Keratinocyte (primary cell): ENCODE measurements at regions not wholly inside any gene's neighbourhood (a gene's known extent, or its start where the extent isn't known, plus 50 kb on each side); places are given as distances from the start of the nearest gene placed in this dataset.

Experiments
- EZH2 ChIP-seq: IDR thresholded peaks from one replicate; pipeline ENCODE4 v1.6.1; 2012; ENCODE audit warnings: inconsistent platforms, mild to moderate bottlenecking, low read length, moderate library complexity
- TF ChIP-seq, protein P1 (sequence below), 3 experiments: IDR thresholded peaks in 1 of 3; conservative IDR thresholded peaks in 1 of 3; optimal IDR thresholded peaks in 1 of 3; 2 replicates in 2 of 3; 3 replicates in 1 of 3; pipeline versions ENCODE3 to v1.5.1; 2011; ENCODE audit warnings: low read length in 3 of 3, mild to moderate bottlenecking in 3 of 3, moderate library complexity in 2 of 3, control low read depth in 1 of 3, inconsistent platforms in 1 of 3; ENCODE audit not compliant: insufficient read depth in 2 of 3; ENCODE audit errors: extremely low read depth in 1 of 3

GRCh38 chr1:157203166-157203565 lies 65.0 kb upstream of the ETV3 start:
- TF ChIP-seq, protein P1, sequence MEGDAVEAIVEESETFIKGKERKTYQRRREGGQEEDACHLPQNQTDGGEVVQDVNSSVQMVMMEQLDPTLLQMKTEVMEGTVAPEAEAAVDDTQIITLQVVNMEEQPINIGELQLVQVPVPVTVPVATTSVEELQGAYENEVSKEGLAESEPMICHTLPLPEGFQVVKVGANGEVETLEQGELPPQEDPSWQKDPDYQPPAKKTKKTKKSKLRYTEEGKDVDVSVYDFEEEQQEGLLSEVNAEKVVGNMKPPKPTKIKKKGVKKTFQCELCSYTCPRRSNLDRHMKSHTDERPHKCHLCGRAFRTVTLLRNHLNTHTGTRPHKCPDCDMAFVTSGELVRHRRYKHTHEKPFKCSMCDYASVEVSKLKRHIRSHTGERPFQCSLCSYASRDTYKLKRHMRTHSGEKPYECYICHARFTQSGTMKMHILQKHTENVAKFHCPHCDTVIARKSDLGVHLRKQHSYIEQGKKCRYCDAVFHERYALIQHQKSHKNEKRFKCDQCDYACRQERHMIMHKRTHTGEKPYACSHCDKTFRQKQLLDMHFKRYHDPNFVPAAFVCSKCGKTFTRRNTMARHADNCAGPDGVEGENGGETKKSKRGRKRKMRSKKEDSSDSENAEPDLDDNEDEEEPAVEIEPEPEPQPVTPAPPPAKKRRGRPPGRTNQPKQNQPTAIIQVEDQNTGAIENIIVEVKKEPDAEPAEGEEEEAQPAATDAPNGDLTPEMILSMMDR (optimal IDR thresholded peaks at IDR 0.05 in 1 of 3, IDR thresholded peaks at IDR 0.05 in 1 of 3, conservative IDR thresholded peaks at IDR 0.05 in 1 of 3; ENCODE audit: extremely low read depth in 1 of 3, insufficient read depth in 2 of 3, low read length in 3 of 3): no peak
- no peak for TF ChIP-seq EZH2
